Naive thymus-derived CD4-positive, alpha-beta T cell (primary cell): ENCODE measurements at regions not wholly inside any gene's neighbourhood (a gene's known extent, or its start where the extent isn't known, plus 50 kb on each side); places are given as distances from the start of the nearest gene placed in this dataset.

Source experiments
- ATAC-seq: fragments of 150-1000 bp; cut with Tn5 transposase; 2 replicates; pipeline ENCODE4 v1.10.0; 2021; ENCODE audit warnings: mild to moderate bottlenecking, moderate library complexity
- CTCF ChIA-PET: fragments of 350-600 bp; sonication (Branson Sonifier 250); formaldehyde crosslinking; loops from one replicate; lab custom pipeline; 2021; ENCODE audit warnings: antibody characterized with exemption; lab: Charles Lee
- POLR2A ChIA-PET: fragments of 350-600 bp; sonication (Branson Sonifier 250); formaldehyde crosslinking; loops from one replicate; lab custom pipeline; 2021; ENCODE audit warnings: antibody characterized with exemption, inconsistent platforms; lab: Charles Lee
- DNase-seq, 9 donors: peaks; one replicate each; pipeline versions ENCODE4 v3.0.0 to v3.0.0-alpha.2; 2020 to 2022; ENCODE audit warnings: mixed read lengths in 1 of 9
- H3K27ac ChIP-seq: one replicate; pipeline ENCODE4 v1.7.0; 2013; ENCODE audit warnings: mild to moderate bottlenecking, low read depth, low read length, moderate library complexity
- H3K27me3 ChIP-seq, 2 donors: one replicate each; pipeline ENCODE4 v1.7.0; 2013; ENCODE audit warnings: low read length in 2 of 2, mild to moderate bottlenecking in 2 of 2, moderate library complexity in 2 of 2; ENCODE audit not compliant: control insufficient read depth in 2 of 2, insufficient read depth in 2 of 2
- H3K36me3 ChIP-seq, 3 experiments: 1 replicate in 2 of 3; 2 replicates in 1 of 3; pipeline ENCODE4 v1.7.0; 2013; ENCODE audit warnings: low read length in 3 of 3, mild to moderate bottlenecking in 3 of 3, moderate library complexity in 1 of 3; ENCODE audit not compliant: insufficient read depth in 3 of 3, control insufficient read depth in 2 of 3
- H3K4me1 ChIP-seq, 2 donors: one replicate each; pipeline ENCODE4 v1.7.0; 2013; ENCODE audit warnings: low read length in 2 of 2, mild to moderate bottlenecking in 2 of 2, moderate library complexity in 1 of 2; ENCODE audit not compliant: control insufficient read depth in 2 of 2, insufficient read depth in 2 of 2
- H3K4me3 ChIP-seq: 2 replicates; pipeline ENCODE4 v1.7.0; 2013; ENCODE audit warnings: mild to moderate bottlenecking, low read length
- H3K9me3 ChIP-seq, 3 experiments: 1 replicate in 2 of 3; 2 replicates in 1 of 3; pipeline ENCODE4 v1.7.0; 2013; ENCODE audit warnings: low read length in 3 of 3; ENCODE audit not compliant: control insufficient read depth in 2 of 3
- H3K27ac Mint-ChIP-seq, 9 donors: one replicate each; pipeline ENCODE4 v1.8.0; 2020 to 2022; ENCODE audit warnings: mixed read lengths in 9 of 9, mild to moderate bottlenecking in 8 of 9, moderate library complexity in 5 of 9, inconsistent platforms in 2 of 9
- H3K27me3 Mint-ChIP-seq, 5 donors: one replicate each; pipeline ENCODE4 v1.8.0; 2021 to 2022; ENCODE audit warnings: mixed read lengths in 5 of 5, mild to moderate bottlenecking in 1 of 5
- H3K36me3 Mint-ChIP-seq, 5 donors: one replicate each; pipeline ENCODE4 v1.8.0; 2020 to 2022; ENCODE audit warnings: mixed read lengths in 5 of 5, mild to moderate bottlenecking in 3 of 5, inconsistent platforms in 1 of 5
- H3K4me1 Mint-ChIP-seq, 7 donors: one replicate each; pipeline ENCODE4 v1.8.0; 2020 to 2022; ENCODE audit warnings: mixed read lengths in 7 of 7, mild to moderate bottlenecking in 3 of 7, inconsistent platforms in 1 of 7
- H3K4me3 Mint-ChIP-seq, 10 donors: one replicate each; pipeline ENCODE4 v1.8.0; 2020 to 2022; ENCODE audit warnings: mild to moderate bottlenecking in 10 of 10, mixed read lengths in 10 of 10, moderate library complexity in 6 of 10, inconsistent platforms in 2 of 10
- H3K9me3 Mint-ChIP-seq, 11 donors: one replicate each; pipeline ENCODE4 v1.8.0; 2020 to 2022; ENCODE audit warnings: mixed read lengths in 11 of 11, mild to moderate bottlenecking in 4 of 11, inconsistent platforms in 1 of 11, moderate library complexity in 1 of 11
- intact Hi-C, 2 donors: fragments of 100-400 bp; cut with micrococcal nuclease; formaldehyde crosslinking; loops; one replicate each; pipeline ENCODE4 v1.15.1; 2023

DNA sequence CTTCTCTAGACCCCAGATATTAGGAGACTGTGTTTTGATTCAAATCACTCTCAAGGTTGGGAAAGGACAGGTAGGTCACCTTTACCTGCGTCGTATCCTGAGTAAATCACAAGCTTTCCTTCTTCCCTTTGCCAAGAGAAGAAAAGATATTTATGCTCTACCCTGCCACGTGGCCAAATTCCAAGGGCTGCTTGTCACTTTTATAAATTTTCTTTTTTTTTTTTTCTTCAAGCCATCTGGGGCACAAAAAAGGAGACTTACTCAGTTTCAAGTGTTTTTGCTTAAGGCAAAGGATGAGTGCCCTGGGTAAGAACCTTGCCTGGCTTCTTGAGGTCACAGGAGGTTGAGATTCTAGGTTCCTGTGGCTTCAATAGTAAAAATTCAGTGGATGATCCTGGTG is 285.1 kb downstream of the TMEM114 start:
- intact Hi-C loops: no loop called here
- peaks cover 3 to 32% (median 10%) of the 10 kb centered on the region in 11 donors for H3K9me3 Mint-ChIP-seq
- Histone ChIP-seq H3K4me1 (no peaks in the 10 kb centered on the region), H3K27ac (no peak overlapping the region), H3K4me3 (no peak overlapping the region), H3K27me3 (no peaks in the 10 kb centered on the region), H3K36me3 (no peaks in the 10 kb centered on the region), H3K9me3 (peaks cover 0 to 5% (median 0%) of the 10 kb centered on the region in 3 experiments)
- CTCF ChIA-PET: no interaction called here
- no peak overlapping the region for H3K27ac Mint-ChIP-seq
- POLR2A ChIA-PET: no interaction called here
- no peak for DNase-seq
- H3K27me3 Mint-ChIP-seq: no peaks in the 10 kb centered on the region
- no peaks in the 10 kb centered on the region for H3K36me3 Mint-ChIP-seq
- no peak overlapping the region for H3K4me3 Mint-ChIP-seq
- no peaks in the 10 kb centered on the region for H3K4me1 Mint-ChIP-seq
- no peak for ATAC-seq

DNA sequence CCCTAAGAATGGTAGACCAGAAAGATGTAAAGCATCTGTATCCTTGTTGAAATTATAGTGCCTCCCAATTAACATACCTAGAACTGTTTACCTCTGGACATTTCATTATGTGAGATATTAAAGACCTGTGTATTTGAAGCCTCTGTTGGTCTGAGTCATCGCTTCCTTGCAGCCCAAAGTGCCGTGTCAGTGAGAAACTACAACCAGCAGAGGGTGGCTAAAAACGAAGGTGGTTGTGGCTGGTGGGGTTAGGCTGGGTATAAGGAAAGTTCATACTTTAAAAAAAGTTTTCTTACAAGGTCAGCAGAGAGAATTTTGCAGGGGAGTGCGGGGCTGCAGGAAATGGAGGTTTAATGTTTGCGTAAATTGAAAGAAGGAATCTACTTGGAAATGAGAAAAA is 290.7 kb downstream of the TMEM114 start:
- ChIA-PET POLR2A (no interaction called here), CTCF (no interaction called here)
- H3K36me3 Mint-ChIP-seq: no peaks in the 10 kb centered on the region
- DNase-seq: no peak
- intact Hi-C loops: no loop called here
- peaks cover 3 to 33% (median 9%) of the 10 kb centered on the region in 11 donors for H3K9me3 Mint-ChIP-seq
- Histone ChIP-seq H3K4me1 (no peaks in the 10 kb centered on the region), H3K27me3 (no peaks in the 10 kb centered on the region), H3K36me3 (no peaks in the 10 kb centered on the region), H3K27ac (no peak overlapping the region), H3K9me3 (no peaks in the 10 kb centered on the region), H3K4me3 (no peak overlapping the region)
- no peak for ATAC-seq
- no peaks in the 10 kb centered on the region for H3K4me1 Mint-ChIP-seq
- no peaks in the 10 kb centered on the region for H3K27me3 Mint-ChIP-seq
- H3K4me3 Mint-ChIP-seq: no peak overlapping the region
- no peak overlapping the region for H3K27ac Mint-ChIP-seq

DNA sequence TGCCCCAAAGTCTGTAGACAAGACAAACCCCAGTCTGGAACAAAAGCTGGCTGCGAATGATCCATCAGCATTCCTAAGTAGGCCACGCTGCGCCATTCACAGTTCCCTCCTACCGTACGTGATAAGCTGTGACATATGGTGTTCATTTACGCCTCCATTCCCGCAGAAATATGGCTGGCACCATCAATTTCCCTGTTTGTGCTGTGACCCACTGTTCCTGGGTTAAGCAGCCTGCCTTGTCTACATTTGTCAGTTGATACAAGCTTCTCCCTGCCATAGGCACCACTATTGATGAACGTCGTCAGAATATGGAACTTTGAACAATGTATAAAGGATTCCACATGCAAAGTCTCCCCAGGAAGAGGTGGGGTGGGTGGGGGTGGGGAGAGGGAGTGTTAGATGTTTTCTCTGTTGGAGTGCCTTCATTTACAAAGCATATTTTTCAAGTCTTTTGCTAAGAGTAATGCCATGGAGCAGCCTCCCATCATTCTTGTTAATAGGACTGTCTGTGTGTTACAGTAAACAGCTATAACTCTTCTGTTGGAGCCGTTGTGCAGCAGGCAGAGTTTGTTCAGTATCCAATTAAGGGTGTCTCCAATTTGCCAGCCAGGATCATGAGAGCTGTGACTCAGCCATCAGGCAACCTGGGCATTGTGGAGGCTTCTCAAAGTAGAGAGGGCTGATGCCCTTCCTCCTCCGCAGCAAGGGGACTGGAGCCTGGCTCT is 294.6 kb downstream of the TMEM114 start:
- H3K4me1 Mint-ChIP-seq: no peaks in the 10 kb centered on the region
- no peaks in the 10 kb centered on the region for H3K36me3 ChIP-seq
- no peak for DNase-seq
- H3K27ac Mint-ChIP-seq: no peak overlapping the region
- no peaks in the 10 kb centered on the region for H3K27me3 Mint-ChIP-seq
- no peak for ATAC-seq
- no peak overlapping the region for H3K4me3 ChIP-seq
- no peak overlapping the region for H3K27ac ChIP-seq
- no peak overlapping the region for H3K4me3 Mint-ChIP-seq
- no peaks in the 10 kb centered on the region for H3K27me3 ChIP-seq
- intact Hi-C loops: no loop called here
- H3K9me3 Mint-ChIP-seq: peaks cover 0 to 21% (median 8%) of the 10 kb centered on the region in 11 donors
- no peaks in the 10 kb centered on the region for H3K36me3 Mint-ChIP-seq
- ChIA-PET POLR2A (no interaction called here), CTCF (no interaction called here)
- no peaks in the 10 kb centered on the region for H3K9me3 ChIP-seq
- no peaks in the 10 kb centered on the region for H3K4me1 ChIP-seq

DNA sequence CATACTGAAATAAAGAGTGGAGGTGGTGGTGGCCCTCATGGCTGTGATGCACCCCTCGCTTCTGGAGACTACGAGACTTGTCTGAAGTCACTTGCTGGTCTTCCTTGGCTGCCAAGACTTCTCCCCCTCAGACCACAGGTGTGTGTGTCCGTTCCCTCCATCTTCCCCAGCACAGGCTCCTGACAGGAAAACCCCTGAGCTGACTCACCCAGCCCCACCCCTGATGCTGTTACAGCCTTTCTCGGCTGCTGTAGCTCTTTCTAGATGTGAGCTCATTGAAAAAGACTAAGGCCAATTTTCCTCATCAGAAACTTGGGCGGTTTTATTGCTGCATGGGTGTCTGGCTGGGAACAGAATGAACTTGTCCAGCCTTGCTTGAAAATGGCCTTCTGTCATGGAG is 296.9 kb downstream of the TMEM114 start:
- POLR2A ChIA-PET: no interaction called here
- ATAC-seq (no peak), DNase-seq (no peak)
- CTCF ChIA-PET: no interaction called here
- no peaks in the 10 kb centered on the region for H3K36me3 ChIP-seq
- Mint-ChIP-seq H3K4me3 (no peak overlapping the region), H3K27ac (no peak overlapping the region), H3K27me3 (no peaks in the 10 kb centered on the region), H3K9me3 (peaks cover 0 to 21% (median 5%) of the 10 kb centered on the region in 11 donors), H3K36me3 (peaks cover 0 to 3% (median 0%) of the 10 kb centered on the region in 5 donors), H3K4me1 (no peaks in the 10 kb centered on the region)
- H3K27me3 ChIP-seq: no peaks in the 10 kb centered on the region
- intact Hi-C loops: no loop called here
- H3K27ac ChIP-seq: no peak overlapping the region
- H3K4me3 ChIP-seq: no peak overlapping the region
- no peaks in the 10 kb centered on the region for H3K9me3 ChIP-seq
- H3K4me1 ChIP-seq: no peaks in the 10 kb centered on the region

DNA sequence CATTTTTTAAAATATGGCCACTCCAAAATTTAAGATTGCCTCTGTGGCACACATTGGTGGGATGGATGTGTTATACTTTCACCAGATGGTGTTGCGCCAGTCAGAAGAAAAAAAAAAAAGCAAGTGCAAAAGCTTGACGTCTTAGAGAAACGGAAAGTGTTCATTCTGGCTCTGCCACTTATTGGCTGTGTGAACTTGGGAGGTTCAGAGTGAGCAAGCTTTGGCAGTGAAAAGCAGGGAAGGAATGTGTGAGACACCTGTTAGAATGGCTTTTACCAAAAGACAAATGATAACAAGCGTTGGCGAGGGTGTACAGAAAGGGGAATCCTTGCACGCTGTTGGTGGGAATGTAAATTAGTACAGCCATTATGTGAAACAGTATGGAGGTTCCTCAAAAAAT is 298.0 kb downstream of the TMEM114 start:
- ATAC-seq (no peak), DNase-seq (no peak)
- H3K27me3 ChIP-seq: no peaks in the 10 kb centered on the region
- H3K9me3 ChIP-seq: no peaks in the 10 kb centered on the region
- no peaks in the 10 kb centered on the region for H3K4me1 ChIP-seq
- no peaks in the 10 kb centered on the region for H3K36me3 ChIP-seq
- CTCF ChIA-PET: no interaction called here
- Mint-ChIP-seq H3K9me3 (peaks cover 0 to 22% (median 3%) of the 10 kb centered on the region in 11 donors), H3K4me3 (no peak overlapping the region), H3K36me3 (peaks cover 0 to 3% (median 0%) of the 10 kb centered on the region in 5 donors), H3K4me1 (peaks cover 0 to 1% (median 0%) of the 10 kb centered on the region in 7 donors), H3K27me3 (no peaks in the 10 kb centered on the region), H3K27ac (no peak overlapping the region)
- POLR2A ChIA-PET: no interaction called here
- no peak overlapping the region for H3K4me3 ChIP-seq
- no peak overlapping the region for H3K27ac ChIP-seq
- intact Hi-C loops: no loop called here

DNA sequence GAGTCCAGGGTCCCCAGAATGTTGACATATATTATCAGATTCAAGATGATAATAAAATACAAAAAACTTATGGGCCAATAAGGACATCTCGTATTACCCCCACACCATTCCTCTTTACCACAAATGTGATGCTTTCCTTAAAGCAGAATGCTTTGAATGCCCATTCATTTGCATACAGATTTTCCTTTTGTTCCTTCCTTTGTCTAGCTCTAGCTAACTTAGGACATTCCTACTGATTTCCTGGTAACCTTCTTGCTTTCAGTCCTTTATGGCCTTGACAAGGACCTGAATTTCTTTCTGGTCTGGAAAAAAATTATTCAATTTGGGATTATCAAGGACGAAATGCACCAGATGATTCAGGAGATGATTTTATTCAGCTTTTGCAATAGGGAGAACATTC is 304.0 kb downstream of the TMEM114 start:
- peaks cover 0 to 1% (median 0%) of the 10 kb centered on the region in 7 donors for H3K4me1 Mint-ChIP-seq
- H3K36me3 Mint-ChIP-seq: peaks cover 0 to 3% (median 0%) of the 10 kb centered on the region in 5 donors
- Histone ChIP-seq H3K4me1 (no peaks in the 10 kb centered on the region), H3K4me3 (no peak overlapping the region), H3K36me3 (no peaks in the 10 kb centered on the region), H3K9me3 (no peaks in the 10 kb centered on the region), H3K27ac (no peak overlapping the region), H3K27me3 (no peaks in the 10 kb centered on the region)
- no peak for DNase-seq
- no peak for ATAC-seq
- no peak overlapping the region for H3K4me3 Mint-ChIP-seq
- H3K27me3 Mint-ChIP-seq: no peaks in the 10 kb centered on the region
- POLR2A ChIA-PET: no interaction called here
- intact Hi-C loops: no loop called here
- H3K9me3 Mint-ChIP-seq: peaks cover 0 to 24% (median 10%) of the 10 kb centered on the region in 11 donors
- CTCF ChIA-PET: no interaction called here
- H3K27ac Mint-ChIP-seq: no peak overlapping the region

DNA sequence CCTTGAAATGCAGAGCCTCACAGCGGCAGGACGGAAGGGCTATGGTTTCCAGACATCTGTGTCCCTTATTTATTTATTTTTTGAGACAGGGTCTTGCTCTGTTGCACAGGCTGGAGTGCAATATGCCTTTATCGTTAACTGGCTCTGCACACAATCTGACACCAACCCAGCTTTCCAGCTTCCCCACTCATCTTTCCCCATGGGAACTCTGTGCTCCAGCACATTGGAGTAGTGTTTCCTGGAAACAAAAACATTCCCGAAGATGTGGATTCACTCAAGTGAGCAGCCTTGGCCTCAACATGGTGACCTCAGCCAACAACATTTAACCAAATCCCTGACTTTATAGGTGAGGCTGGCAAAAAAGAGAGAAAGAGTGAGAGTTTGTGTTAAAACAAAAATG is 307.1 kb downstream of the TMEM114 start:
- H3K4me1 ChIP-seq: no peaks in the 10 kb centered on the region
- ChIA-PET POLR2A (no interaction called here), CTCF (no interaction called here)
- H3K27me3 ChIP-seq: no peaks in the 10 kb centered on the region
- H3K4me3 ChIP-seq: no peak overlapping the region
- peaks cover 0 to 1% (median 0%) of the 10 kb centered on the region in 7 donors for H3K4me1 Mint-ChIP-seq
- no peaks in the 10 kb centered on the region for H3K36me3 ChIP-seq
- no peaks in the 10 kb centered on the region for H3K36me3 Mint-ChIP-seq
- no peak for ATAC-seq
- DNase-seq: no peak
- peaks cover 0 to 16% (median 9%) of the 10 kb centered on the region in 11 donors for H3K9me3 Mint-ChIP-seq
- no peaks in the 10 kb centered on the region for H3K9me3 ChIP-seq
- no peak overlapping the region for H3K4me3 Mint-ChIP-seq
- no peak overlapping the region for H3K27ac Mint-ChIP-seq
- no peak overlapping the region for H3K27ac ChIP-seq
- H3K27me3 Mint-ChIP-seq: no peaks in the 10 kb centered on the region
- intact Hi-C loops: no loop called here
